Calu3 (cell line): ENCODE measurements at regions not wholly inside any gene's neighbourhood (a gene's known extent, or its start where the extent isn't known, plus 50 kb on each side); places are given as distances from the start of the nearest gene placed in this dataset.

ENCODE experiments used
- BruUV-seq: library from RNA; stranded (reverse); fragments of 400-500 nt; replicated peaks from 2 replicates; lab custom pipeline; 2021; lab: Mats Ljungman, UMichigan
- CTCF ChIA-PET: fragments of 300-600 bp; sonication (Branson Sonifier 250); formaldehyde crosslinking; loops from one replicate; lab custom pipeline; 2022; ENCODE audit warnings: antibody characterized with exemption; lab: Charles Lee
- DNase-seq: peaks from one replicate; pipeline ENCODE4 v3.0.0; 2022
- H3K27ac Mint-ChIP-seq: one replicate; pipeline ENCODE4 v1.8.0; 2022; ENCODE audit warnings: mixed read lengths; ENCODE audit not compliant: unreplicated experiment
- H3K27me3 Mint-ChIP-seq: one replicate; pipeline ENCODE4 v1.8.0; 2022; ENCODE audit warnings: mixed read lengths; ENCODE audit not compliant: unreplicated experiment
- H3K36me3 Mint-ChIP-seq: one replicate; pipeline ENCODE4 v1.8.0; 2022; ENCODE audit warnings: mild to moderate bottlenecking, moderate library complexity, mixed read lengths; ENCODE audit not compliant: insufficient read depth, unreplicated experiment
- H3K4me1 Mint-ChIP-seq: one replicate; pipeline ENCODE4 v1.8.0; 2022; ENCODE audit warnings: mild to moderate bottlenecking, low read depth, mixed read lengths; ENCODE audit not compliant: unreplicated experiment
- H3K4me3 Mint-ChIP-seq: one replicate; pipeline ENCODE4 v1.8.0; 2022; ENCODE audit warnings: mild to moderate bottlenecking, low read depth, moderate library complexity, mixed read lengths; ENCODE audit not compliant: unreplicated experiment
- H3K9me3 Mint-ChIP-seq: one replicate; pipeline ENCODE4 v1.8.0; 2022; ENCODE audit warnings: low read depth, mixed read lengths; ENCODE audit not compliant: unreplicated experiment
- CTCF ChIP-seq: fragments of 200-600 bp; IDR thresholded peaks from one replicate; pipeline ENCODE4 v1.8.0; 2022; ENCODE audit warnings: antibody characterized with exemption; ENCODE audit not compliant: unreplicated experiment
- intact Hi-C: fragments of 100-400 bp; cut with micrococcal nuclease; formaldehyde crosslinking; loops from one replicate; pipeline ENCODE4 v1.10.0; 2022; ENCODE audit not compliant: unreplicated experiment

DNA sequence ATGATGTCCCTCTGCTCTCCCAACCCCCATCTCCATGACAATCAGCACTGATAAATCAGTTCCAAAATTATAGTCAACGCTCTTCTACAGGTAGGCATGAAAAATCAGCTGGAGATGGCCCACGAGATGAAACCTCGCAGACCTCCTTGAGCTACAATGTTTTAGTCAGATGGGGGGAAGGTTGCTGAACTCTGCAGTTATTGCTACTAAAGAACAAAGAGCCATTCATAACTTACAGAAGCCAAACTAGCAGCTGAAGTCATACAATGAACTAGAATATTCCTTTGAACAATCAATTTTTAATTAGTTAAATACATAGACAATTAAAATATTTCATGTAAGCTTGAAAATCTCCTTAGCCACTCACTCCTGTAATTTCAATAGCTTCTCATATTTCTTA is 179.2 kb downstream of the NHLRC3 start:
- no peak for DNase-seq
- intact Hi-C loops = no loop called here
- no peak overlapping the region for H3K27ac Mint-ChIP-seq
- H3K9me3 Mint-ChIP-seq = no peaks in the 10 kb centered on the region
- no peak overlapping the region for H3K4me3 Mint-ChIP-seq
- BruUV-seq = no TSS peak
- peaks cover 4% of the 10 kb centered on the region for H3K27me3 Mint-ChIP-seq
- TF ChIP-seq CTCF = no peak
- CTCF ChIA-PET = no interaction called here
- no peaks in the 10 kb centered on the region for H3K36me3 Mint-ChIP-seq
- H3K4me1 Mint-ChIP-seq = no peaks in the 10 kb centered on the region

DNA sequence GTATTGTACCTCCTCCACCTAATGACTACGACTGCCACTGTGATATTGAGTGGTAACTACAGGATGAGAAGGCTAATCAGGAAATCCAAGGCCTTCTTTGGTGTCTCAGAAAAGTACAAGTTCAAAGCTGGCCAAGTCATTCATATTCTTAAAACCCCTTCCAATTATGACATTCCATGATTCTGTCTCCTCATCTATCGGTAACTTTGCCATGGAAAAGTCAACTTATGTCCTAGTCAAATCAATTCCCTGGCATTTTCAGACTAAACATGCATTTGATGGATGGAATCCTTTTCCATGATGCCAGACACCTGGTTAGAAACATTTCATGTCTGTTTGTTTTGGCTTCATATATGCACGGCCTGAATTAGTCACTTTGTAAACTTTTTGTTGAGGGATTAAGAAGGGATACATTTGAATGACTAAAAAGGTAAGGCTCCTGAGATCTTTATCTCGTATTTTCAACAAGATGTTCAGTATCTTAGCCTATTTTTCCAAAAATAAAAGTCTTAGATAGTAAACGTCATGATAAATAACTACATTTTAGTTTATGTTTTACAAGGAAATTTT is 186.5 kb downstream of the NHLRC3 start:
- H3K4me3 Mint-ChIP-seq = no peak overlapping the region
- TF ChIP-seq CTCF = no peak
- no TSS peak for BruUV-seq
- no peak overlapping the region for H3K27ac Mint-ChIP-seq
- no peak for DNase-seq
- intact Hi-C loops = no loop called here
- CTCF ChIA-PET = no interaction called here
- peaks cover 16% of the 10 kb centered on the region for H3K27me3 Mint-ChIP-seq
- peaks cover 3% of the 10 kb centered on the region for H3K9me3 Mint-ChIP-seq
- H3K36me3 Mint-ChIP-seq = no peaks in the 10 kb centered on the region
- H3K4me1 Mint-ChIP-seq = no peaks in the 10 kb centered on the region

DNA sequence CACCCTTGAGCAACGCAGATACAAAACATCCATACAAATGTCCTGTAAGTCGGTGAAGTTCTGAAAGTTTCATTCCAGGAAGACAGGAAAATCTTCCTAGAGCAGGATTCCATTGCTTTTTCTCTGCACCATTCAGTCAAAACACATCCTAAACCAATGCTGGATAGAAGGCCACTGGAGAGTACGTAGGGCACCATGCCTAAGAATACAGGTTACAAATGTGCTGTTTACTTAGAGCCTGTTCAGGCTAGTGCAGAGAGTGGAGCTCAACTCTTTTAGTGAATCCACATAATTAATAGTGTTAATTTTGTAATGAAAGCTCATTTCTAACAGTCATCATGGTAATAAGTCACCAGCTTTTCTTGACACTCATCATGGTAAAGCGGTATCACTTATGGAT is 187.6 kb downstream of the NHLRC3 start:
- H3K4me3 Mint-ChIP-seq = no peak overlapping the region
- no peaks in the 10 kb centered on the region for H3K36me3 Mint-ChIP-seq
- BruUV-seq = no TSS peak
- CTCF ChIA-PET = no interaction called here
- intact Hi-C loops = no loop called here
- H3K9me3 Mint-ChIP-seq = peaks cover 3% of the 10 kb centered on the region
- no peak for DNase-seq
- no peaks in the 10 kb centered on the region for H3K4me1 Mint-ChIP-seq
- H3K27ac Mint-ChIP-seq = no peak overlapping the region
- no peak for TF ChIP-seq CTCF
- H3K27me3 Mint-ChIP-seq = peaks cover 16% of the 10 kb centered on the region

DNA sequence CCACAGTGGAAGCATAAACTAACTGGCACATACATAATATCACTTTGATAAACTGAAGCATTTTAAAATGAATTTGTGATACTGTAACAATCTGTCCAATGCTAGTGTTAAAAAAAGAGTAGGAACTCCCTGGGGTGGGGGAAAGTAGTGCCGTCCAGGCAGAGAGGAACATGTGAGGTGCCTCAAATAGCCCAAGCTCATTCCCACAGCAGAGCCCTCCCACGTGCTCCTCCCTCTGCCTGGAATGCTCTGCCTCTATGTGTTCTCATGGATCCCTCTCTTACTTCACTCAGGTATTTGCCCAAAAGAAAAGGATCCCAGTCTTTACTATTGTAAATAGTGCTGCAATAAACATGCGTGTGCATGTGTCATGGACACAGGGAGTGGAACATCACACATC is 188.1 kb downstream of the NHLRC3 start:
- Mint-ChIP-seq H3K9me3 (peaks cover 3% of the 10 kb centered on the region), H3K36me3 (no peaks in the 10 kb centered on the region), H3K27me3 (peaks cover 18% of the 10 kb centered on the region), H3K4me1 (no peaks in the 10 kb centered on the region), H3K27ac (no peak overlapping the region), H3K4me3 (no peak overlapping the region)
- CTCF ChIA-PET = no interaction called here
- intact Hi-C loops = no loop called here
- BruUV-seq = no TSS peak
- no peak for DNase-seq
- TF ChIP-seq CTCF = no peak
